Liver (tissue), 2 donors: ENCODE measurements at regions not wholly inside any gene's neighbourhood (a gene's known extent, or its start where the extent isn't known, plus 50 kb on each side); places are given as distances from the start of the nearest gene placed in this dataset. TPM values are rescaled to one million over a fixed set of nuclear protein-coding genes. Genes with fewer than 3 reads are reported as not detected.

ENCODE experiments used
- REST ChIP-seq: IDR thresholded peaks from 2 replicates; pipeline ENCODE4 v1.6.1; 2016; ENCODE audit warnings: antibody characterized with exemption, mild to moderate bottlenecking
- small RNA-seq: library from RNA; depleted of rRNA; stranded (forward); fragments of <200 nt; gene quantifications from one replicate; pipeline ENCODE3, GENCODE V24; 2014

GRCh38 chr4:170139764-170140163, 50.0 kb upstream of the AADAT start (continued):
- no peak for TF ChIP-seq REST

Small RNA genes in the stretch of these regions (small RNA-seq; reads per million reads assigned to genes)
- gene AC097486.1: not detected
- not detected for gene MIR6082
- not detected for gene RNU6ATAC13P
